Stimulated activated CD4-positive, alpha-beta T cell treated with anti-CD3 and anti-CD28 coated beads, Interleukin-1b, Interleukin-23, amount 100 ng/mL, for 1 hour (primary cell): ENCODE measurements at regions not wholly inside any gene's neighbourhood (a gene's known extent, or its start where the extent isn't known, plus 50 kb on each side); places are given as distances from the start of the nearest gene placed in this dataset.
"Not testable (repeated sequence)": the region's sequence is repeated elsewhere in the genome, so short reads cannot be mapped to it uniquely, and the experiment has no call there.

Experiments
- DNase-seq, 2 donors: peaks; one replicate each; pipeline ENCODE4 v3.0.0-alpha.2; 2020; ENCODE audit warnings: low read depth in 2 of 2

GRCh38 chr15:98088307-98088945 is 127.9 kb downstream of the ARRDC4 start:
- not testable (repeated sequence) for DNase-seq

DNA sequence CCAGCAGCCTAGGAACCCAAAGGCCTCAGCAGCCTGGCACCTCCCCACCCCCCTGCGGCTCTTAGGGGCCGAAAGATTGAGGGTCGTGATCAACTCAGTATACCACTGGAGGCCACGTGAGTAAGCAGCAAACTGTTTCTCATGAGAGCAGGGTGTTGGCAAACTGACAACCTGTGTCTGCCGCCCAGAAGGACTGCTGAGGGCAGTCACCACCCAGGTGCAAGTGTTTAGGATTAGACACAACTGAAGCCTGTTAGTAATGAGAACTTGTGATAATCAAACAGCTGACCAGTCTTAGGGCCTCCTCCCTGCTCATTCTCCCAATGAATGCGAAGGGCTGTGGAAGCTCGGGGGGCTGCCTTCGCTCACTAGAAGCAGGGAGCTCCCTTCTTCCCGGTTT is 128.8 kb downstream of the ARRDC4 start:
- not testable (repeated sequence) for DNase-seq

DNA sequence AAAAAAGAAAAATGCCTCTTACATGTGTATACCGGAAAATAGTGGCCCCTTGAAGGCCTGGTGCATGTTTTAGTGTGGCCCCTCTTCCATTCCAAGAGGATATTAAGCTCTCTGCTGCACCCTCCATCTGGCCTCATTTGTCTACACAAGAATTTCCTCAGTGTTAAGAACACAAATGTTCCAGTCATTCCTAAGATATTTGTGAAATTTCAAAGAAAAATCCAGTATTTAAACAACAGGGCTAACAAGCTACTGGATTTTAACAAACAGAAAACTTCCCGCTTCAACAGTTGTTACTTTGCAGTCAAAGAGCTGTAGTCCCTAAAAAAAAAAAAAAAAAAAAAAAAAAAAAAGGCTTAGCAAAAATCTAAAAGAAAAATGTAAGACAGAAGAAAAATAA is 137.5 kb downstream of the ARRDC4 start:
- DNase-seq: not testable (repeated sequence)

- not testable (repeated sequence) for DNase-seq
Measured at GRCh38 chr15:98100606-98101005, 140.1 kb downstream of the ARRDC4 start.

DNA sequence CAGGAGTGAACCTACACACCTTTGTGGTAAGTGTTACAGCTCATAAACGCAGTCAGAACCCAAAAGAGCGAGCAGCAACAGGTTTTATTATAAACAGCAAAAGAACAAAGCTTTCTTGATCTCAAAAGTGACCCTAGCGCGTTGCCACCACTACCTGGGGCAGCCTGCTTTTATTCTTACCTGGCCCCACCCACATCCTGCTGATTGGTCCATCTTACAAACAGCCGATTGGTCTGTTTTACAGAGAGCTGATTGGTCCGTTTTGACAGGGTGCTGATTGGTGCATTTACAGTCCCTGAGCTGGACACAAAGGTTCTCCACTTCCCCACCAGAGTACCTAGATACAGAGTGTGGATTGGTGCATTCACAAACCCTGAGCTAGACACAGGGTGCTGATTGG is 143.1 kb downstream of the ARRDC4 start:
- no peak for DNase-seq

DNA sequence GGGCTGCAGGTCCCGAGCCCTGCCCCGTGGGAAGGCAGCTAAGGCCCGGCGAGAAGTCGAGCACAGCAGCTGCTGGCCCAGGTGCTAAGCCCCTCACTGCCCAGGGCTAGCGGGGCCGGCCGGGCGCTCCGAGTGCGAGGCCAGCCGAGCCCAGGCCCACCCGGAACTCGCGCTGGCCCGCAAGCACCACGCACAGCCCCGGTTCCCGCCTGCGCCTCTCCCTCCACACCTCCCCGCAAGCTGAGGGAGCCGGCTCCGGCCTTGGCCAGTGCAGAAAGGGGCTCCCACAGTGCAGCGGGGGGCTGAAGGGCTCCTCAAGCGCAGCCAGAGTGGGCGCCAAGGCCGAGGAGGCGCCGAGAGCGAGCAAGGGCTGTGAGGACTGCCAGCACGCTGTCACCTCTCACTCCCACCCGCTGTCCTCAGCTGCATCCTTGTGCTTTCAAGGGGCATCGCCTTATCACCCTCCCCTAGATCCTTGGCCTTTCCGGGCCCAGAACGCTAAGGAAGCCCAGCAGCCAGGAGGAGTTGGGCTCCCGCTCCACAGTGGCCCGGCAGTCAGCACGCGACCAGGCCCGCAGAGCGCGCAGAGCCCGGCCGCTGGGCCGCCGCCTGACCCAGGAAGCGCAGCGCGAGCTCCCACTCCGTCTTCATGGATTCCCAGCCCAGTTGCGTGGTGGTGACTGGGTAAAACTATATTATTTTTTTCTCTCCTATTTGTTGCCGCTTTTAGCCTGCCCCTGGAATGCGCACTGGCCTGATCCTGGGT is 144.1 kb downstream of the ARRDC4 start:
- not testable (repeated sequence) for DNase-seq

DNA sequence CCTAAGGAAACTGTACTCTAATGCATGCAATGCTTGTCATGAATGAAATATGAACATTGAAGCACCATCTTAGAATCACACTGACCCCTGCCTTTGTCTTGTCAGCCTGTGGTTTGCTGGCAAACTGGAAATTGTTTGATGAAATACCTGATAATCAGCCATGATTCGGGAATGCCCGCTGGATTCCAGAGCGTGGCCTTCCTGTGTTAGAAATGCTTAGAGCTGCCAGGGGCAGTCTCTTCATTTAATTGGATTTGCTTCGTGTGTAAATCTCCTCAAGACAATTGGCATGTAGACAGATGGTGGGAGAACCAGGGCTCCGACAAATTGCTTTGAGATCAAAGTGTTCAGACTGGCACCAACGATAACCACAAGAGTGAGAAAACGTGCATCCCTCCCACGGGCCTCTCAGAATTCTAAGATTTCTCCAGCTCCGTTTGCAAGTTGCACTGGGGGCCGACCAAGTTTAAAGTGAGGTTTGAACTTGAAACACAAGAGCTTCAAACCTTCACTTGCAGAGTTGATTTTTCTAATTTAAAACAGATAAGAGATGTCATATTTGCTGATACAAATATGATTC is 146.2 kb downstream of the ARRDC4 start:
- DNase-seq: not testable (repeated sequence)

- DNase-seq: no peak
Measured at GRCh38 chr15:98111806-98112205, 151.3 kb downstream of the ARRDC4 start.

DNA sequence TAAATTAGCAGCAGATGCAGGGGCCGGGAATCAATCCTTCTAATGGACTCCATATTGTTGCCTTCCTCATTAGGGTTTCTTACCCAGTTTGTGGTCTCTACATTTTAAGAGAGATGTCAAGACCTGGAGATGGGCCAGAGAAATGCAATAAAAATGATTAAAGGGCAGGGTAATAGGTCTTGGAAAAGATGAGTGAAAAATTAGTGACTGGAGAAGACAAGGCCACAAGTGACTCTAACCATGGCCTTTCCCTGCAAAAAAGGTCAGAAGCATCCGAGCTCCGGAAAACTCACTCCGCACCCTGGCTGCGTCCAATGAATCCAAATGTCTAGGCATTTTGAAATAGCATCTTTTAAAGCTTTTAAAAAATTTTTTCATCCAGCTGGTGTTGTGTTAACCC is 152.8 kb downstream of the ARRDC4 start:
- DNase-seq: no peak

GRCh38 chr15:98120561-98120960 is 160.1 kb downstream of the ARRDC4 start:
- no peak for DNase-seq

- no peak for DNase-seq
Measured at GRCh38 chr15:98121536-98121935, 161.0 kb downstream of the ARRDC4 start.

GRCh38 chr15:98121957-98122356 is 161.5 kb downstream of the ARRDC4 start:
- DNase-seq: no peak

DNA sequence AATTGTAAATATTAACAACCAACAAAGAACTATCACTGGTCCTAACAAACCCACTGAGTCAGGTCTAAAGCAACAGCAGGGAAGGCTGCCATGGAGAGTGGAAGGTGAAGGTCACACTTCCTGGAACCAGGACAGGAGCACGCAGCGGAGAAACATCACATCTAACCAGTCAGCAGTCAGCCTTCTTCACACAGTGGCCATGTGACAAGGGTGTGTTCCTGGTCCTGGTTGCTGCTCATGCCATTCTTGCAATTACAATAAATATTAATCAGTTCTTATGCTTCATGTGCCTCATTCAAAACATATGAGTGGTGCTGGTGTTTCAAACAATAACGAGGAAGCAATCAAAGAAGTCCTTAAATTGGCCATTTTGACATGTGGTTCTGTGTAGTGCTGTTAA is 162.8 kb downstream of the ARRDC4 start:
- DNase-seq: no peak

DNA sequence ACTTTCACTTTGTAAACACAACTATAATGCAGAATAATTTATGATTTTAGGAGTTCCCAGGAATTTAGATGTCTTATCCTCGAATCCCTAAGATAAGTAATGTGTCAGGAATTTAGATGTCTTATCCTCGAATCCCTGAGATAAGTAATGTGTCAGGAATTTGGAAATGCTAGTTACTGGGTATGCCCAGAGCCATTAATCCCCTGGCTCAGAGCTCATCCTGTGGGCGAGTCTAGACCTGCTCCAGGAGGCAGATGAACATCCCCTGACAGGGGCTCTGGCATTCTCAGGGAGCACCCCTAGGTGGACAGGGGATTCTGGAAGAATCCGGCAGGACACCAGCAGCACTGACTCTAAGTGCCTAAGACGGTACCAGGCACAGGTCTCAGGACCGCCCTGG is 163.3 kb downstream of the ARRDC4 start:
- DNase-seq: no peak

DNA sequence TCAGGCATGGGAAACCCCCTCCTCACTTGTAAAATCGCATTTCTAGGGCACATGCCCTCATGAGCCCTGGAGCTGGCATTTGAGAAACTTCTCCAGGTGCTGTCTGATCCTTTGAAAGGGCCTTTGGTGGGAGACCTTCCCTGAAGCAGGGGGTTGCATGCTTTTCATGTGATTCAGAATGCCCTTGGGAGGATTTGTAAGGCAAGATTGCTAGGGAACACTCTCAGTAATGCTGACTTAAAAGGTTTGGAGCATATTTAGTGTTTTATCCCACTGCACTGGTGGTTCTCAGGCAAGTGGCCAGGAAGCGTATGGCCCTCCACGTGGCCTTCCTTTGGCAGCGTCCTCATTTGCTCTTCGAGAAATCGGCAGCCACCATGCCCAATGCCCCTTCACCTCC is 164.1 kb downstream of the ARRDC4 start:
- DNase-seq: no peak

- no peak for DNase-seq
Measured at GRCh38 chr15:98126326-98127085, 166.0 kb downstream of the ARRDC4 start.

DNA sequence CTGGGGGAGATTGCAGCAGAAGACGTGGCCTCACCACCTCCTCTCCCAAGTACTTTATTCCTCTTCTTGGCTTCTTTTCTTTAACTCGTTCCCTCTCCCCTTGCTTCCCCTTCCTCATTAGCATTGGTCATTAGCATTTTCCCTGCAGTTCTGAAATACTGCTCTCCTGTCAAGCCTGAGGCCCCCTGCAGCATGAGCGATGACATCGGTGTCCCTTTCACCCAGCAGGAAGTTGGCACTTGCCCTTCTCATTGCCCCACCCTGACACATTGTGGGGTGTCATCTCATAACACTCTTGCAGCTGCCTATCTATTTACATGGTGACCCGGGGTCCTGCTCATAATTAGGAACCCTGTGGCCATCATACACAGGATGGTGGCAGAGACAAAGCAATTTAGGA is 167.1 kb downstream of the ARRDC4 start:
- no peak for DNase-seq

GRCh38 chr15:98131924-98132323 is 171.4 kb downstream of the ARRDC4 start:
- no peak for DNase-seq

- DNase-seq: no peak
Measured at GRCh38 chr15:98134905-98135304, 174.4 kb downstream of the ARRDC4 start.

DNA sequence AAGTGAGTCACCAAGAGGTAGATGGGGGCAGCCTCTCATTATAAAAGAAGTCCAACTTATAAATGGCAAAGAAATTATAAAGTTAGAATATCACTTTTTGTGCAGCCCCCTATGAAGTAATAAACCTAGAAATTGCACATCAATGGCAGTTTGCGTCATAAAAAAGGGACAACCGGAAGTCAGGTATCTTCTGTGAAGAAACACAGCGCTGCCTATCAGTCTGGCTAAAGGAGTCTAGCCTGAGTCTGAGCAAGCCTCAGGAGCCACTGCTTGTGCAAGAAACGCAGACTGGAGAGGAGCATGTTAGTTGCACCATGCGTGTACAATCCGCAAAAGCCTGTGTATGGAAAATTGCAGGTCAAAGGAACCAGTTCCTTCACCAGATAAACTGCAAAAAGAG is 178.4 kb downstream of the ARRDC4 start:
- no peak for DNase-seq

DNA sequence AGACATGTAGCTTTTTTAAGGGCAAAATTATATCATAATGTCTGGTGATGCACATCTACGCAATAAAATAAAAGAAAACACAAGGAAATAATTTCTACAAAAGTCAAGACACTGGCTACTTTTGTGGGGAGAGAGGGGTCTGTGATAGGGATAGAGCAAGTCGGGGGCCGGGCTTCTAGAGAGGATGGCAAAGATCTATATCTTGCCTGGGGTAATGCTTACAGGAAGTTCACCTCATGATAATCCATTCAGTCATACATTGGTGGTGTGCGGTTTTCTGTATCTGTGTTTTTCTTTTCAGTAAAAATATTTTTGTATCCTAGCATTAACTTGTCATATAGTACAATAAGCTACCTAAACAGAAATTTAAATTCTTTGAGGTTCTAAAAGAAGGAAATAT is 178.8 kb downstream of the ARRDC4 start:
- DNase-seq: no peak

GRCh38 chr15:98142572-98142971 is 182.1 kb downstream of the ARRDC4 start:
- no peak for DNase-seq
